Lung (tissue), 11 donors: ENCODE measurements at regions not wholly inside any gene's neighbourhood (a gene's known extent, or its start where the extent isn't known, plus 50 kb on each side); places are given as distances from the start of the nearest gene placed in this dataset.
"Not testable (repeated sequence)": the region's sequence is repeated elsewhere in the genome, so short reads cannot be mapped to it uniquely, and the experiment has no call there.

Source experiments
- ATAC-seq: fragments of 200-7000 bp; cut with Tn5 transposase; one replicate; pipeline ENCODE4 v1.9.1; 2020; ENCODE audit warnings: moderate number of reproducible peaks; ENCODE audit not compliant: insufficient read depth, low FRiP score
- DNase-seq, 3 donors: peaks; one replicate each; pipeline ENCODE4 v3.0.0-alpha.2; 2013 to 2017
- H3K27ac ChIP-seq, 2 donors: one replicate each; pipeline ENCODE4 v1.5.1; 2013; ENCODE audit warnings: mild to moderate bottlenecking in 2 of 2, moderate library complexity in 2 of 2, control low read depth in 1 of 2, inconsistent platforms in 1 of 2, low read depth in 1 of 2, low read length in 1 of 2
- H3K27me3 ChIP-seq, 3 donors: one replicate each; pipeline ENCODE4 v1.5.1; 2013; ENCODE audit warnings: low read length in 2 of 3; ENCODE audit not compliant: control insufficient read depth in 3 of 3, insufficient read depth in 3 of 3
- H3K36me3 ChIP-seq, 4 donors: one replicate each; pipeline ENCODE4 v1.5.1; 2013; ENCODE audit warnings: low read length in 4 of 4, mild to moderate bottlenecking in 1 of 4, moderate library complexity in 1 of 4; ENCODE audit not compliant: control insufficient read depth in 4 of 4, insufficient read depth in 4 of 4
- H3K4me1 ChIP-seq, 5 donors: one replicate each; pipeline ENCODE4 v1.5.1; 2013; ENCODE audit warnings: low read length in 5 of 5, mild to moderate bottlenecking in 2 of 5, moderate library complexity in 1 of 5; ENCODE audit not compliant: control insufficient read depth in 5 of 5, insufficient read depth in 5 of 5
- H3K4me3 ChIP-seq: one replicate; pipeline ENCODE4 v1.5.1; 2013; ENCODE audit warnings: mild to moderate bottlenecking, control low read depth, moderate library complexity
- H3K9ac ChIP-seq, 2 donors: one replicate each; pipeline ENCODE4 v1.5.1; 2013; ENCODE audit warnings: low read length in 2 of 2, control low read depth in 1 of 2; ENCODE audit not compliant: insufficient read depth in 1 of 2
- H3K9me3 ChIP-seq, 4 donors: one replicate each; pipeline ENCODE4 v1.5.1; 2013; ENCODE audit warnings: low read length in 3 of 4, mild to moderate bottlenecking in 1 of 4, moderate library complexity in 1 of 4; ENCODE audit not compliant: control insufficient read depth in 4 of 4, insufficient read depth in 3 of 4
- CTCF ChIP-seq: IDR thresholded peaks from 2 replicates; pipeline ENCODE4 v1.5.1; 2012; ENCODE audit warnings: mild to moderate bottlenecking; ENCODE audit errors: control extremely low read depth, extremely low read depth
- WGBS, 2 donors: extraction: QIAGEN DNeasy Blood & Tissue Kit; methylation state at CpG; one replicate each; pipeline ENCODE4 v1.1.7; 2013; 5-methylcytosine and 5-hydroxymethylcytosine counted together
- donor health status: control.
- donor health status: control.
- donor health status: Bipolar disorder and iron deficiency.
- donor health status: healthy.
- donor health status: DM: yes; HTN: yes; CAD: no.

GRCh38 chr3:23130406-23130805, 72.7 kb upstream of the UBE2E2 start:
- TF ChIP-seq CTCF, result no peak

GRCh38 chr3:23135026-23135785, 67.9 kb upstream of the UBE2E2 start:
- Histone ChIP-seq H3K36me3 (no peaks in the 10 kb centered on the region), H3K4me3 (no peak overlapping the region), H3K27me3 (no peaks in the 10 kb centered on the region), H3K27ac (no peak overlapping the region), H3K9me3 (no peaks in the 10 kb centered on the region), H3K4me1 (no peaks in the 10 kb centered on the region), H3K9ac (no peak overlapping the region)
- no peak for ATAC-seq
- no peak for DNase-seq
- no peak for TF ChIP-seq CTCF
- 87 to 96% methylated on average over 12 of the region's 12 CpGs for WGBS, 2 donors

More at GRCh38 chr3:23130406-23130805, 72.7 kb upstream of the UBE2E2 start:
- Histone ChIP-seq H3K36me3 (no peaks in the 10 kb centered on the region), H3K4me3 (no peak overlapping the region), H3K9me3 (no peaks in the 10 kb centered on the region), H3K27me3 (no peaks in the 10 kb centered on the region), H3K4me1 (peaks cover 0 to 14% (median 12%) of the 10 kb centered on the region in 5 donors), H3K27ac (no peak overlapping the region), H3K9ac (no peak overlapping the region)
- ATAC-seq (no peak), DNase-seq (no peak)
- WGBS, 2 donors, result 96% methylated on average over 4 of the region's 4 CpGs

- TF ChIP-seq CTCF, result no peak
- ATAC-seq (no peak), DNase-seq (no peak)
- no peaks in the 10 kb centered on the region for H3K27me3 ChIP-seq
- no peaks in the 10 kb centered on the region for H3K4me1 ChIP-seq
- H3K36me3 ChIP-seq, result no peaks in the 10 kb centered on the region
- no peak overlapping the region for H3K27ac ChIP-seq
- H3K9me3 ChIP-seq, result no peaks in the 10 kb centered on the region
- WGBS, 2 donors, result 93 to 94% methylated on average over 2 of the region's 2 CpGs
- no peak overlapping the region for H3K9ac ChIP-seq
- no peak overlapping the region for H3K4me3 ChIP-seq
Measured at GRCh38 chr3:23136054-23136453, 67.1 kb upstream of the UBE2E2 start.

GRCh38 chr3:23144051-23144450, 59.1 kb upstream of the UBE2E2 start:
- not testable (repeated sequence) for H3K27me3 ChIP-seq, H3K27ac ChIP-seq, H3K4me3 ChIP-seq, H3K9ac ChIP-seq, H3K36me3 ChIP-seq, ATAC-seq, H3K9me3 ChIP-seq, H3K4me1 ChIP-seq, DNase-seq
- WGBS, 2 donors, result 28 to 49% methylated on average over 2 of the region's 2 CpGs
